Colonic mucosa (tissue), 4 donors: ENCODE measurements at regions not wholly inside any gene's neighbourhood (a gene's known extent, or its start where the extent isn't known, plus 50 kb on each side); places are given as distances from the start of the nearest gene placed in this dataset.

Source experiments
- DNase-seq: peaks from one replicate; pipeline ENCODE4 v3.0.0-alpha.2; 2020
- H3K27ac ChIP-seq: fragments of 200-600 bp; one replicate; pipeline ENCODE4 v1.8.0; 2021
- H3K27me3 ChIP-seq: fragments of 200-600 bp; one replicate; pipeline ENCODE4 v1.8.0; 2021
- H3K36me3 ChIP-seq: fragments of 200-600 bp; one replicate; pipeline ENCODE4 v1.8.0; 2021
- H3K4me1 ChIP-seq: fragments of 200-600 bp; one replicate; pipeline ENCODE4 v1.8.0; 2021; ENCODE audit warnings: mild to moderate bottlenecking
- H3K4me3 ChIP-seq: fragments of 200-600 bp; one replicate; pipeline ENCODE4 v1.8.0; 2021
- H3K9ac ChIP-seq, 2 donors: one replicate each; pipeline ENCODE4 v1.7.0; 2013; ENCODE audit warnings: control low read depth in 2 of 2, low read depth in 2 of 2, low read length in 2 of 2
- H3K9me3 ChIP-seq: fragments of 200-600 bp; one replicate; pipeline ENCODE4 v1.8.0; 2021
- intact Hi-C: fragments of 100-400 bp; cut with DNase I; formaldehyde crosslinking; loops from one replicate; pipeline ENCODE4 v1.14.1; 2022
- TF ChIP-seq, protein P1 (sequence below): fragments of 200-600 bp; IDR thresholded peaks from one replicate; pipeline ENCODE4 v1.8.0; 2022; ENCODE audit warnings: antibody characterized with exemption, mild to moderate bottlenecking
- donor health status: healthy.
- donor health status: DM: no; HTN: no; CAD: no.
- donor health status: DM: no; HTN: no; CAD: no.

DNA sequence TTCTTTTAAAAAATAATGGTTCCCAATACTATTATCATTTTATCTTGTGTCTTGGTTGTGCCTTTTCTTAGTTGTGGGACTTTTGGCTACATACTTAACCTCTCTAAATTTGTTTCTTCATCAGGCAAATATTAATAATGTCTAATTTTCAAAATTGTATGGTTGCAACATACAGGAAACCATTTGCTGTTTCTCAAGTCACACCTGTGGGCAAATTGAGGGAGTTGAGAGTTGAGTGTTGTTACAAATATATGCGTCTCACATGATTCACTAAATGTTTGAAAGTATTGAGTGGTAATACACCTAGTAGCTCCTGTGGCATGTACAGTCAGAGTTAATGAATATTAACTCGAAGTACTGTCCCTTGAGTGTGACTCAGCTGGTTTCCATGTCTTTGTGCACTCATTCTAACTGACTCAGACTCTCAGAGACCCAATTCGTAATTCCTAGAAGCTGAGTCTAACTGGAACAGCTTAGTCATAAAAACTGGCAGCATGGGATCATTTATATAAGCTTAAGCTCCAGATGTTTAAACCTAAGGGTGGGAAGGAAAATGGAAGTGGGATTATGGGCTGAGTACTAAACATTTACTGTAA, 802.4 kb downstream of the TRIML1 start:
- TF ChIP-seq, protein P1, sequence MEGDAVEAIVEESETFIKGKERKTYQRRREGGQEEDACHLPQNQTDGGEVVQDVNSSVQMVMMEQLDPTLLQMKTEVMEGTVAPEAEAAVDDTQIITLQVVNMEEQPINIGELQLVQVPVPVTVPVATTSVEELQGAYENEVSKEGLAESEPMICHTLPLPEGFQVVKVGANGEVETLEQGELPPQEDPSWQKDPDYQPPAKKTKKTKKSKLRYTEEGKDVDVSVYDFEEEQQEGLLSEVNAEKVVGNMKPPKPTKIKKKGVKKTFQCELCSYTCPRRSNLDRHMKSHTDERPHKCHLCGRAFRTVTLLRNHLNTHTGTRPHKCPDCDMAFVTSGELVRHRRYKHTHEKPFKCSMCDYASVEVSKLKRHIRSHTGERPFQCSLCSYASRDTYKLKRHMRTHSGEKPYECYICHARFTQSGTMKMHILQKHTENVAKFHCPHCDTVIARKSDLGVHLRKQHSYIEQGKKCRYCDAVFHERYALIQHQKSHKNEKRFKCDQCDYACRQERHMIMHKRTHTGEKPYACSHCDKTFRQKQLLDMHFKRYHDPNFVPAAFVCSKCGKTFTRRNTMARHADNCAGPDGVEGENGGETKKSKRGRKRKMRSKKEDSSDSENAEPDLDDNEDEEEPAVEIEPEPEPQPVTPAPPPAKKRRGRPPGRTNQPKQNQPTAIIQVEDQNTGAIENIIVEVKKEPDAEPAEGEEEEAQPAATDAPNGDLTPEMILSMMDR: no peak
- no peaks in the 10 kb centered on the region for H3K36me3 ChIP-seq
- no peaks in the 10 kb centered on the region for H3K27me3 ChIP-seq
- no peak overlapping the region for H3K9ac ChIP-seq
- no peak overlapping the region for H3K27ac ChIP-seq
- no peak overlapping the region for H3K4me3 ChIP-seq
- H3K9me3 ChIP-seq: no peaks in the 10 kb centered on the region
- DNase-seq: no peak
- intact Hi-C loops: no loop called here
- H3K4me1 ChIP-seq: no peaks in the 10 kb centered on the region

DNA sequence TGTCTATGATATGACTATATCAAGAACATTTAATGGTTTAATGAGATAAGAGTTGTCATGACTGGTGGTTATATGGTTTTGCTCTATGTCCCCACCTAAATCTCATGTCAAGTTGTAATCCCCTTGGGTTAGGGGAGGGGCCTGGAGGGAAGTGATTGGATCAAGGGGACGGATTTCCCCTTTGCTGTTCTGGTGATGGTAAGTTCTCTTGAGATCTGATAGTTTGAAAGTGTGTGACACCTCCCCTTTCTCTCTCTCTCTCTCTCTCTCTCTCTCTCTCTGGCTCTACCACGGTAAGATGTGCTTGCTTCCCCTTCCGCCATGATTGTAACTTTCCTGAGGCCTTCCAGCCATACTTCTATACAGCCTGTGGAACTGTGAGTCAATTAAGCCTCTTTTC, 803.4 kb downstream of the TRIML1 start:
- Histone ChIP-seq H3K36me3 (no peaks in the 10 kb centered on the region), H3K9me3 (no peaks in the 10 kb centered on the region), H3K9ac (no peak overlapping the region), H3K4me1 (no peaks in the 10 kb centered on the region), H3K4me3 (no peak overlapping the region), H3K27me3 (no peaks in the 10 kb centered on the region), H3K27ac (no peak overlapping the region)
- DNase-seq: no peak
- TF ChIP-seq, protein P1: no peak
- intact Hi-C loops: no loop called here

DNA sequence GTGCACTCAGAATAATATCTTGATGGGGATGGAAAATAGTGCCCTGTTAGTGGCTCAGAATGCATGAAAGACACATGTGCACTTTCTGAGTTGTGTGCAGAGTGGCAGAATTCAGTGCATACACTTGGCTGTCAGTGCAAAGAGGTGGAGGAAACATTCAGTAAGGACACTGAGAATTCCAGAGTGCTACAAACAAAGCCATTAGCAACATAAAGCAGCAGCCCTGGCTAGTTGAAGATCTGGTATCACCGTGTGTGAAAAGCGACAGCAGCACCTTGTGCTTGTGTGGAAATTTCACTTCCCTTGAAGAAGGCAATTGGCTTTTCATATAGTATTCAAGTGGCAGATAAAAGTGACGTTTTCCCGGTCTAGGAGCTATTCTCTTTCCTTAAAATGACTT, 810.4 kb downstream of the TRIML1 start:
- H3K9me3 ChIP-seq: no peaks in the 10 kb centered on the region
- DNase-seq: no peak
- intact Hi-C loops: no loop called here
- H3K27me3 ChIP-seq: no peaks in the 10 kb centered on the region
- no peak overlapping the region for H3K4me3 ChIP-seq
- no peak overlapping the region for H3K9ac ChIP-seq
- no peaks in the 10 kb centered on the region for H3K4me1 ChIP-seq
- no peaks in the 10 kb centered on the region for H3K36me3 ChIP-seq
- TF ChIP-seq, protein P1: no peak
- H3K27ac ChIP-seq: no peak overlapping the region

DNA sequence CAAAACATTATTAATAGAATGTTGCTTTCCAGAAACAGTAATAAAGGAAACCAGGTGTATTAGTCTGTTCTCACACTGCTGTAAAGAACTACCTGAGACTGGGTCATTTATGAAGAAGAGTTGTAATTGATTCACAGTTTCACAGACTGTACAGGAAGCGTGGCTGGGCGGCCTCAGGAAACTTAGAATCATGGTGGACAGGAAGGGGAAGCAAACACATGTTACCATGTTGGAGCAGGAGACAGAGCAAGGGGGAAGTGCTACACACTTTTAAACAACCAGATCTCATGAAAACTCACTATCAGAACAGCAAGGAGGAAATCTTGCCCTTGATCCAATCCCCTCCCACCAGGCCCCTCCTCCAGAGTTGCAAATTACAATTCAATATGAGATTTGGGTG, 815.8 kb downstream of the TRIML1 start:
- H3K4me3 ChIP-seq: no peak overlapping the region
- no peak overlapping the region for H3K27ac ChIP-seq
- DNase-seq: no peak
- TF ChIP-seq, protein P1: no peak
- H3K36me3 ChIP-seq: no peaks in the 10 kb centered on the region
- no peaks in the 10 kb centered on the region for H3K27me3 ChIP-seq
- H3K9ac ChIP-seq: no peak overlapping the region
- no peaks in the 10 kb centered on the region for H3K4me1 ChIP-seq
- intact Hi-C loops: no loop called here
- H3K9me3 ChIP-seq: no peaks in the 10 kb centered on the region

DNA sequence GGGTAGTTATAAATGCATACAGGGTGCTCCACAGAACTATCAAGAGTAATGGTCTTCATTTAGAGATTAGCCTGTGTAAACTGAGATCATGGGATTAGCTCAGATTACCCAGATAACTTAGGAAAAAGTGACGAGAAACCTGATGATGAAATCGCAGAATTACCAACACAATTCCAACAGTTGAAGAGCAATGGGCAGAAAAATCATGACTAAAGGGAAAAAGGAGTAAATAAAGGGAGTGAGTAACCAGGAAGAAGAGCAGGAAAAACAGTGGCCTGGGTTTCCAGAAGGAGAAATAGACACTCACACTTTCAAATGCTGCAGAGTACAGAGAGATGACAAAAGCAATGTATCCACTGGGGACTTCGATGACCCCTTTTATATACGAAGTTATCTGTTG, 817.3 kb downstream of the TRIML1 start:
- TF ChIP-seq, protein P1: no peak
- H3K9me3 ChIP-seq: no peaks in the 10 kb centered on the region
- H3K27me3 ChIP-seq: no peaks in the 10 kb centered on the region
- H3K36me3 ChIP-seq: no peaks in the 10 kb centered on the region
- DNase-seq: no peak
- intact Hi-C loops: no loop called here
- H3K27ac ChIP-seq: no peak overlapping the region
- no peak overlapping the region for H3K4me3 ChIP-seq
- no peaks in the 10 kb centered on the region for H3K4me1 ChIP-seq
- no peak overlapping the region for H3K9ac ChIP-seq
